ENCODE measurements at regions not wholly inside any gene's neighbourhood (a gene's known extent, or its start where the extent isn't known, plus 50 kb on each side); places are given as distances from the start of the nearest gene placed in this dataset.
"Not testable (repeated sequence)": the region's sequence is repeated elsewhere in the genome, so short reads cannot be mapped to it uniquely, and the experiment has no call there.

- no peak overlapping the region for H3K4me3 ChIP-seq (replicated peaks in 1 of 2; ENCODE audit: low read depth in 2 of 2, low read length in 2 of 2)
- no peak for TF ChIP-seq CTCF (IDR thresholded peaks at IDR 0.05; ENCODE audit: low read depth, low read length)
- no peak for DNase-seq (ENCODE audit: low read depth in 2 of 2)
These were observed 71.8 kb upstream of the MAX start for GRCh38 chr14:65173973-65174693.

- H3K4me3 ChIP-seq (replicated peaks in 1 of 2; ENCODE audit: low read depth in 2 of 2, low read length in 2 of 2) = no peak overlapping the region
- no peak for DNase-seq (ENCODE audit: low read depth in 2 of 2)
- TF ChIP-seq CTCF (IDR thresholded peaks at IDR 0.05; ENCODE audit: low read depth, low read length) = no peak
These were observed 72.5 kb upstream of the MAX start for GRCh38 chr14:65174783-65175182.

- TF ChIP-seq CTCF (IDR thresholded peaks at IDR 0.05; ENCODE audit: low read depth, low read length) = no peak
- no peak for DNase-seq (ENCODE audit: low read depth in 2 of 2)
- no peak overlapping the region for H3K4me3 ChIP-seq (replicated peaks in 1 of 2; ENCODE audit: low read depth in 2 of 2, low read length in 2 of 2)
These were observed 75.2 kb upstream of the MAX start for GRCh38 chr14:65177551-65177950.

GRCh38 chr14:65179231-65179630 is 76.9 kb upstream of the MAX start:
- H3K4me3 ChIP-seq (replicated peaks in 1 of 2; ENCODE audit: low read depth in 2 of 2, low read length in 2 of 2); DNase-seq (ENCODE audit: low read depth in 2 of 2): not testable (repeated sequence)

GRCh38 chr14:65179918-65180724 is 77.8 kb upstream of the MAX start:
- DNase-seq (ENCODE audit: low read depth in 2 of 2) = peak; percentile 90 to 95
- H3K4me3 ChIP-seq (replicated peaks in 1 of 2; ENCODE audit: low read depth in 2 of 2, low read length in 2 of 2) = no peak overlapping the region

GRCh38 chr14:65180725-65181025 is 78.4 kb upstream of the MAX start:
- no peak overlapping the region for H3K4me3 ChIP-seq (replicated peaks in 1 of 2; ENCODE audit: low read depth in 2 of 2, low read length in 2 of 2)
- no peak for TF ChIP-seq CTCF (IDR thresholded peaks at IDR 0.05; ENCODE audit: low read depth, low read length)
- DNase-seq (ENCODE audit: low read depth in 2 of 2) = no peak

More at GRCh38 chr14:65179918-65180724, 77.8 kb upstream of the MAX start:
- no peak for TF ChIP-seq CTCF (IDR thresholded peaks at IDR 0.05; ENCODE audit: low read depth, low read length)

- peak; percentile 22 to 53 for DNase-seq (ENCODE audit: low read depth in 2 of 2)
- no peak for TF ChIP-seq CTCF (IDR thresholded peaks at IDR 0.05; ENCODE audit: low read depth, low read length)
- no peak overlapping the region for H3K4me3 ChIP-seq (replicated peaks in 1 of 2; ENCODE audit: low read depth in 2 of 2, low read length in 2 of 2)
These were observed 81.9 kb upstream of the MAX start for GRCh38 chr14:65184032-65184764.

Data from cardiac fibroblast (primary cell).